DOHH2 (cell line): ENCODE measurements at regions not wholly inside any gene's neighbourhood (a gene's known extent, or its start where the extent isn't known, plus 50 kb on each side); places are given as distances from the start of the nearest gene placed in this dataset.

ENCODE experiments used
- H3F3A ChIP-seq: fragments of 200-600 bp; sonication (generic), shearing (Covaris generic); 2 replicates; pipeline ENCODE4 v1.6.0; 2016; ENCODE audit warnings: antibody characterized with exemption, mild to moderate bottlenecking; ENCODE audit not compliant: control insufficient read depth, insufficient read depth
- H3K27ac ChIP-seq: fragments of 200-600 bp; sonication (generic); 2 replicates; pipeline ENCODE4 v1.5.1; 2014; ENCODE audit warnings: low read depth, mild to moderate bottlenecking, low read length, moderate library complexity
- H3K27me3 ChIP-seq: fragments of 200-600 bp; sonication (generic); 2 replicates; pipeline ENCODE4 v1.6.1; 2014; ENCODE audit warnings: mild to moderate bottlenecking, low read length, mixed read lengths; ENCODE audit not compliant: control insufficient read depth
- H3K36me3 ChIP-seq: fragments of 200-600 bp; sonication (generic); 2 replicates; pipeline ENCODE4 v1.6.1; 2014; ENCODE audit warnings: mild to moderate bottlenecking, low read length, moderate library complexity, mixed read lengths; ENCODE audit not compliant: control insufficient read depth
- H3K4me1 ChIP-seq: fragments of 200-600 bp; sonication (generic); 2 replicates; pipeline ENCODE4 v1.6.1; 2014; ENCODE audit warnings: mild to moderate bottlenecking, low read length, mixed read lengths; ENCODE audit not compliant: control insufficient read depth
- H3K4me2 ChIP-seq: fragments of 200-600 bp; sonication (generic); 2 replicates; pipeline ENCODE4 v1.6.0; 2014; ENCODE audit warnings: mild to moderate bottlenecking, low read length, moderate library complexity
- H3K4me3 ChIP-seq: fragments of 200-600 bp; sonication (generic); 2 replicates; pipeline ENCODE4 v1.5.1; 2014; ENCODE audit warnings: mild to moderate bottlenecking, low read length, mixed read lengths
- H3K79me2 ChIP-seq: fragments of 200-600 bp; sonication (generic); 2 replicates; pipeline ENCODE4 v1.6.1; 2014; ENCODE audit warnings: mild to moderate bottlenecking, low read length, mixed read lengths; ENCODE audit not compliant: control insufficient read depth
- H3K9me2 ChIP-seq: fragments of 200-600 bp; sonication (generic); replicated peaks from 2 replicates; pipeline ENCODE4 v1.6.1; 2014; ENCODE audit warnings: mild to moderate bottlenecking, low read length, mixed read lengths; ENCODE audit not compliant: control insufficient read depth
- H3K9me3 ChIP-seq: fragments of 200-600 bp; sonication (generic); 2 replicates; pipeline ENCODE4 v1.6.1; 2014; ENCODE audit warnings: antibody characterized with exemption, low read length, mixed read lengths; ENCODE audit not compliant: control insufficient read depth, insufficient read depth
- H4K20me1 ChIP-seq: fragments of 200-600 bp; sonication (generic); 2 replicates; pipeline ENCODE4 v1.6.0; 2014; ENCODE audit warnings: low read depth, mild to moderate bottlenecking, antibody characterized with exemption, low read length, moderate library complexity; ENCODE audit not compliant: control insufficient read depth, insufficient read depth
- EZH2phosphoT487 ChIP-seq: fragments of 200-600 bp; sonication (generic); IDR thresholded peaks from 2 replicates; pipeline ENCODE4 v1.6.1; 2017; ENCODE audit warnings: borderline replicate concordance, mild to moderate bottlenecking, antibody characterized with exemption, low read length, moderate library complexity, mixed read lengths
- TF ChIP-seq, protein P1 (sequence below): fragments of 200-600 bp; sonication (generic); IDR thresholded peaks from one replicate; pipeline ENCODE4 v1.5.1; 2014; ENCODE audit warnings: antibody characterized with exemption, mild to moderate bottlenecking, low read depth, low read length; ENCODE audit not compliant: poor library complexity, severe bottlenecking

- no peak overlapping the region for H3K27ac ChIP-seq
- no peaks in the 10 kb centered on the region for H3K9me3 ChIP-seq
- H3K4me2 ChIP-seq = no peak overlapping the region
- no peaks in the 10 kb centered on the region for H3K27me3 ChIP-seq
- H3F3A ChIP-seq = no peaks in the 10 kb centered on the region
- no peaks in the 10 kb centered on the region for H3K4me1 ChIP-seq
- no peak for TF ChIP-seq EZH2phosphoT487
- TF ChIP-seq, protein P1, sequence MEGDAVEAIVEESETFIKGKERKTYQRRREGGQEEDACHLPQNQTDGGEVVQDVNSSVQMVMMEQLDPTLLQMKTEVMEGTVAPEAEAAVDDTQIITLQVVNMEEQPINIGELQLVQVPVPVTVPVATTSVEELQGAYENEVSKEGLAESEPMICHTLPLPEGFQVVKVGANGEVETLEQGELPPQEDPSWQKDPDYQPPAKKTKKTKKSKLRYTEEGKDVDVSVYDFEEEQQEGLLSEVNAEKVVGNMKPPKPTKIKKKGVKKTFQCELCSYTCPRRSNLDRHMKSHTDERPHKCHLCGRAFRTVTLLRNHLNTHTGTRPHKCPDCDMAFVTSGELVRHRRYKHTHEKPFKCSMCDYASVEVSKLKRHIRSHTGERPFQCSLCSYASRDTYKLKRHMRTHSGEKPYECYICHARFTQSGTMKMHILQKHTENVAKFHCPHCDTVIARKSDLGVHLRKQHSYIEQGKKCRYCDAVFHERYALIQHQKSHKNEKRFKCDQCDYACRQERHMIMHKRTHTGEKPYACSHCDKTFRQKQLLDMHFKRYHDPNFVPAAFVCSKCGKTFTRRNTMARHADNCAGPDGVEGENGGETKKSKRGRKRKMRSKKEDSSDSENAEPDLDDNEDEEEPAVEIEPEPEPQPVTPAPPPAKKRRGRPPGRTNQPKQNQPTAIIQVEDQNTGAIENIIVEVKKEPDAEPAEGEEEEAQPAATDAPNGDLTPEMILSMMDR = no peak
- H4K20me1 ChIP-seq = no peaks in the 10 kb centered on the region
- H3K79me2 ChIP-seq = no peaks in the 10 kb centered on the region
- H3K4me3 ChIP-seq = no peak overlapping the region
- H3K36me3 ChIP-seq = no peaks in the 10 kb centered on the region
- H3K9me2 ChIP-seq = no peaks in the 10 kb centered on the region
Observed at GRCh38 chr5:146962801-146963355, 84.3 kb upstream of the PPP2R2B start.

DNA sequence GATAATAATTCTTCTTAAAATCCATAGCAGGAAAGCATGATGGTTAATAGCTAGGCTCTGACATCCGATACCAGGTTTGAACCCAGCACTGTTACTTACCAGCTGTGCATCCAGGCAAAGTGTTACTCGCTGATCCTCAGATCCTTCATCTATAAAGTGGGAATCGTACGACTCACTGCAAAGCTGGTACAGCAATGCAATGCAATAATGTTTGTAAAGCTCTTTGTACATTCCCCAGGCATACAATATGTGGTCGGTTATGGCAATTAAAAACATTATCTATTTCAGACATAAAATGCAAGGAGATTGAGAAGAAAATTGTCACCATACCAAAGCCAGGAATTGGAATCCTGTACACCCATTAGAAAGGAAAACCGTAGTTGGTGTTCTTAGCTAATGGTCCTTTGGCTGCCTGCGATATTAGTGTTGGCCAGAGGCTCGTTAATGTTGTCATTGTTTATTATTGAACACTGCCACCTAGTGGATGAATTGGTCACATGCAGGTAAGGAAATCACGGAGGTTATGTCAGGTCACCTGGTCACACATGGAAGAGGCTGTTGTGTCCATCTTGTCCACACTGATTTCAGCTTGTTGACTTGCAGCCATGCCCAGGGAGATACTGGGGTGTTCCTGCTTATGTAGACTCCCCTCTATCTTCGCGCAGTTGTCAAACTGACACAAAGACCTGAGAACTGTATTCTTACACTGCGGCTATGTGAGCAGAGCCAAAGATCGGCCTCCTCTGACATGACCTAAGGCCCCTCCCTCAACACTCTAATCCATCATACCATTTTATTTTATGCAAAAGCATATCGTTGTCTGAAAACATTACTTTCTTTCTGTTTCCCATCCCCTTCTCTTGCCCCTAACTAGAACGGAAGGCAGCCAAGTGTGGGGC, 87.5 kb upstream of the PPP2R2B start:
- no peaks in the 10 kb centered on the region for H3F3A ChIP-seq
- no peaks in the 10 kb centered on the region for H3K27me3 ChIP-seq
- H3K79me2 ChIP-seq = no peaks in the 10 kb centered on the region
- H3K9me2 ChIP-seq = no peaks in the 10 kb centered on the region
- H3K4me2 ChIP-seq = no peak overlapping the region
- no peaks in the 10 kb centered on the region for H3K36me3 ChIP-seq
- H3K4me3 ChIP-seq = no peak overlapping the region
- no peaks in the 10 kb centered on the region for H3K4me1 ChIP-seq
- H4K20me1 ChIP-seq = no peaks in the 10 kb centered on the region
- H3K27ac ChIP-seq = no peak overlapping the region
- H3K9me3 ChIP-seq = no peaks in the 10 kb centered on the region
- no peak for TF ChIP-seq EZH2phosphoT487
- TF ChIP-seq, protein P1 = peak; percentile 74

DNA sequence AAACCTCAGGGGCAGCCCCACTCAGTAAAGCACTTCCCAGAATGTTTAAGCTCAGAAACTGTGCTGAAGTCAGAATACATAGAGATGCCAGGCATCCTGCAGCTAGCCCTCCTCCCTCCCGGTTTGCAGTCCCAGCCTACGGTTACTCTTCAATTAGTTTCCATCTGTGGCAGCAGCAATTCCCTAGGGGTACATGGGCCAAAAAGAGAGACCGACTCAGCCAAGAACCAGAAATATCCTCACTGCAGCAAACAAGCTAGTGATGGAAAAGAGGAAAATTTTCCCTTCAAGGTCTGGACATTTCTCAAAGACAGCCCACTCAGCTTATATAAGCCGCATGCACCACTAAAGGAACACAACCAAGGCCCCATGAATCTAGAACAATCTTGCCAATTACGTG, 89.1 kb upstream of the PPP2R2B start:
- no peaks in the 10 kb centered on the region for H4K20me1 ChIP-seq
- H3K4me3 ChIP-seq = no peak overlapping the region
- no peaks in the 10 kb centered on the region for H3K79me2 ChIP-seq
- TF ChIP-seq, protein P1 = no peak
- no peak for TF ChIP-seq EZH2phosphoT487
- no peaks in the 10 kb centered on the region for H3K27me3 ChIP-seq
- no peaks in the 10 kb centered on the region for H3K4me1 ChIP-seq
- no peak overlapping the region for H3K4me2 ChIP-seq
- no peaks in the 10 kb centered on the region for H3K36me3 ChIP-seq
- H3K27ac ChIP-seq = no peak overlapping the region
- H3K9me3 ChIP-seq = no peaks in the 10 kb centered on the region
- H3K9me2 ChIP-seq = no peaks in the 10 kb centered on the region
- H3F3A ChIP-seq = no peaks in the 10 kb centered on the region
